GM12878 (cell line): ENCODE measurements at regions not wholly inside any gene's neighbourhood (a gene's known extent, or its start where the extent isn't known, plus 50 kb on each side); places are given as distances from the start of the nearest gene placed in this dataset.

Source experiments
- ATAC-seq: fragments of 200-7000 bp; cut with Tn5 transposase; 3 replicates; pipeline ENCODE4 v1.9.1; 2020; ENCODE audit warnings: mild to moderate bottlenecking, moderate library complexity
- BruUV-seq: library from RNA; stranded (reverse); fragments of 400-500 nt; replicated peaks from 2 replicates; lab custom pipeline; 2021; lab: Mats Ljungman, UMichigan
- CTCF ChIA-PET: fragments of 300-600 bp; sonication (Branson Sonifier 250); formaldehyde crosslinking; extraction: SDS; loops from one replicate; lab custom pipeline; 2021; ENCODE audit warnings: inconsistent platforms; lab: Yijun Ruan, JAX
- POLR2A ChIA-PET: fragments of 350-600 bp; formaldehyde crosslinking; extraction: SDS; loops from one replicate; lab custom pipeline; 2021; ENCODE audit warnings: inconsistent platforms; lab: Charles Lee
- RAD21 ChIA-PET: fragments of 300-600 bp; sonication (Branson Sonifier 250); formaldehyde crosslinking; loops from one replicate; lab custom pipeline; 2023; ENCODE audit warnings: antibody characterized with exemption; ENCODE audit not compliant: unreplicated experiment; lab: Charles Lee
- SMC1A ChIA-PET: fragments of 300-600 bp; sonication (Branson Sonifier 250); formaldehyde crosslinking; loops from one replicate; lab custom pipeline; 2023; ENCODE audit not compliant: unreplicated experiment, uncharacterized antibody; lab: Charles Lee
- DNase-seq: peaks from one replicate; pipeline ENCODE4 v3.0.0-alpha.2; 2011; ENCODE audit warnings: low read depth, low spot score
- FAIRE-seq: peaks from 3 replicates; lab custom pipeline; 2011; peaks lifted over from hg19 to GRCh38; lab: Jason Lieb, UNC
- H2AFZ ChIP-seq: 2 replicates; pipeline ENCODE4 v1.6.0; 2011; ENCODE audit warnings: low read depth, low read length, control low read depth; ENCODE audit not compliant: control insufficient read depth
- H3K27ac ChIP-seq: 2 replicates; pipeline ENCODE4 v1.5.1; 2011; ENCODE audit warnings: control low read depth; ENCODE audit not compliant: control insufficient read depth, insufficient read depth
- H3K27me3 ChIP-seq, 2 experiments: replicated peaks in 1 of 2; 2 replicates each; pipeline versions ENCODE4 v1.6.0 to v1.6.1; 2011; ENCODE audit warnings: low read length in 1 of 2; ENCODE audit not compliant: control insufficient read depth in 2 of 2, insufficient read depth in 2 of 2
- H3K36me3 ChIP-seq, 2 experiments: 2 replicates each; pipeline ENCODE4 v1.5.1; 2011; ENCODE audit warnings: low read length in 1 of 2; ENCODE audit not compliant: control insufficient read depth in 2 of 2, insufficient read depth in 2 of 2
- H3K4me1 ChIP-seq: 2 replicates; pipeline ENCODE4 v1.6.1; 2011; ENCODE audit warnings: mild to moderate bottlenecking, low read length, moderate library complexity, mixed read lengths; ENCODE audit not compliant: control insufficient read depth, insufficient read depth
- H3K4me2 ChIP-seq: 2 replicates; pipeline ENCODE4 v1.6.0; 2011; ENCODE audit warnings: control low read depth; ENCODE audit not compliant: control insufficient read depth, insufficient read depth
- H3K4me3 ChIP-seq: fragments of 200-600 bp; sonication (generic); 2 replicates; pipeline ENCODE4 v1.5.1; 2016
- H3K79me2 ChIP-seq: 2 replicates; pipeline ENCODE4 v1.6.0; 2011; ENCODE audit warnings: low read length; ENCODE audit not compliant: control insufficient read depth, insufficient read depth
- H3K9ac ChIP-seq: 2 replicates; pipeline ENCODE4 v1.8.0; 2011; ENCODE audit warnings: low read length, control low read depth, mixed read lengths; ENCODE audit not compliant: control insufficient read depth, insufficient read depth
- H3K9me3 ChIP-seq: replicated peaks from 3 replicates; pipeline ENCODE4 v1.5.1; 2011; ENCODE audit warnings: mild to moderate bottlenecking, low read length; ENCODE audit not compliant: control insufficient read depth, insufficient read depth
- H4K20me1 ChIP-seq: 2 replicates; pipeline ENCODE4 v1.6.0; 2011; ENCODE audit not compliant: control insufficient read depth, insufficient read depth
- BRCA1 ChIP-seq: IDR thresholded peaks from 2 replicates; pipeline ENCODE4 v1.6.1; 2011; ENCODE audit warnings: low read depth, low read length, improper control_type of control experiment
- CHD1 ChIP-seq: IDR thresholded peaks from 2 replicates; pipeline ENCODE4 v1.6.1; 2012; ENCODE audit warnings: low read depth, low read length, improper control_type of control experiment
- CHD4 ChIP-seq: fragments of 200-600 bp; sonication (generic); IDR thresholded peaks from 2 replicates; pipeline ENCODE4 v1.6.1; 2016; ENCODE audit warnings: mild to moderate bottlenecking
- CREM ChIP-seq: IDR thresholded peaks from 2 replicates; pipeline ENCODE4 v1.6.1; 2014; ENCODE audit warnings: antibody characterized with exemption, low read depth
- ELK1 ChIP-seq: IDR thresholded peaks from 2 replicates; pipeline ENCODE4 v1.6.1; 2012; ENCODE audit warnings: low read depth, low read length, improper control_type of control experiment
- FOXM1 ChIP-seq: IDR thresholded peaks from 2 replicates; pipeline ENCODE4 v1.6.1; 2012; ENCODE audit warnings: low read depth, mild to moderate bottlenecking, inconsistent platforms, low read length, moderate library complexity
- IRF4 ChIP-seq: IDR thresholded peaks from 2 replicates; pipeline ENCODE4 v1.6.1; 2011; ENCODE audit warnings: low read depth, low read length
- JUNB ChIP-seq: IDR thresholded peaks from 2 replicates; pipeline ENCODE4 v1.6.1; 2016; ENCODE audit warnings: antibody characterized with exemption, mild to moderate bottlenecking
- MAX ChIP-seq: IDR thresholded peaks from 2 replicates; pipeline ENCODE4 v1.6.1; 2012; ENCODE audit warnings: low read depth, low read length, improper control_type of control experiment
- NR2C2 ChIP-seq: IDR thresholded peaks from 2 replicates; pipeline ENCODE4 v1.6.1; 2011; ENCODE audit warnings: borderline replicate concordance, low read depth; ENCODE audit not compliant: control insufficient read depth, insufficient read length
- PAX5 ChIP-seq: IDR thresholded peaks from 2 replicates; pipeline ENCODE4 v1.6.1; 2011; ENCODE audit warnings: low read depth, low read length, borderline replicate concordance
- PAX8 ChIP-seq: fragments of 450-650 bp; IDR thresholded peaks from 2 replicates; pipeline ENCODE4 v1.6.1; 2017; ENCODE audit warnings: mild to moderate bottlenecking, moderate library complexity
- PML ChIP-seq: IDR thresholded peaks from 2 replicates; pipeline ENCODE4 v1.6.1; 2012; ENCODE audit warnings: low read length, inconsistent platforms
- PRDM15 ChIP-seq: fragments of 450-650 bp; formaldehyde crosslinking; IDR thresholded peaks from 2 replicates; pipeline ENCODE4 v1.4.0; 2020; ENCODE audit warnings: mild to moderate bottlenecking, moderate library complexity
- RFX5 ChIP-seq: IDR thresholded peaks from 2 replicates; pipeline ENCODE4 v1.6.1; 2011; ENCODE audit warnings: low read depth, low read length, improper control_type of control experiment
- SIX5 ChIP-seq: IDR thresholded peaks from 2 replicates; pipeline ENCODE4 v1.6.1; 2011; ENCODE audit warnings: mild to moderate bottlenecking, low read depth, low read length, moderate library complexity; ENCODE audit not compliant: severe bottlenecking
- SMAD5 ChIP-seq: IDR thresholded peaks from 2 replicates; pipeline ENCODE4 v1.6.1; 2016; ENCODE audit warnings: antibody characterized with exemption, low read depth
- SRF ChIP-seq, 2 experiments: IDR thresholded peaks; 2 replicates each; pipeline ENCODE4 v1.6.1; 2011; ENCODE audit warnings: low read depth in 2 of 2, low read length in 2 of 2, mild to moderate bottlenecking in 1 of 2, moderate library complexity in 1 of 2
- TBL1XR1 ChIP-seq: IDR thresholded peaks from 2 replicates; pipeline ENCODE4 v1.6.1; 2012; ENCODE audit warnings: low read depth, low read length, improper control_type of control experiment
- TCF3 ChIP-seq: IDR thresholded peaks from 2 replicates; pipeline ENCODE4 v1.6.1; 2012; ENCODE audit warnings: low read depth, mild to moderate bottlenecking, low read length, borderline replicate concordance; ENCODE audit not compliant: insufficient read depth
- WGBS: methylation state at CpG from one replicate; pipeline ENCODE4 v1.1.6; 2016; ENCODE audit warnings: low lambda C conversion rate; ENCODE audit not compliant: insufficient replicate concordance, insufficient coverage; ENCODE audit errors: missing lambda C conversion rate; 5-methylcytosine and 5-hydroxymethylcytosine counted together
- in situ Hi-C: fragments of 300-500 bp; cut with MboI; formaldehyde crosslinking; loops from 9 replicates; pipeline ENCODE4 v1.14.3; 2018; ENCODE audit warnings: mixed read lengths
- intact Hi-C: fragments of 100-400 bp; cut with micrococcal nuclease; formaldehyde crosslinking; loops from one replicate; pipeline ENCODE4 v1.14.2; 2022; ENCODE audit not compliant: unreplicated experiment

GRCh38 chr2:220033546-220033945, 406.1 kb downstream of the SLC4A3 start:
- H4K20me1 ChIP-seq, result no peaks in the 10 kb centered on the region
- ChIA-PET RAD21 (no interaction called here), SMC1A (no interaction called here), POLR2A (no interaction called here), CTCF (no interaction called here)
- in situ Hi-C loops (no loop called here), intact Hi-C loops (no loop called here)
- no peak overlapping the region for H3K9ac ChIP-seq
- H2AFZ ChIP-seq, result no peak overlapping the region
- 26% methylated on average over 1 of the region's 1 CpG for WGBS
- no peaks in the 10 kb centered on the region for H3K4me1 ChIP-seq
- DNase-seq (no peak), FAIRE-seq (no peak), ATAC-seq (no peak)
- no peak overlapping the region for H3K4me2 ChIP-seq
- no peaks in the 10 kb centered on the region for H3K9me3 ChIP-seq
- H3K27me3 ChIP-seq, result no peaks in the 10 kb centered on the region
- no peaks in the 10 kb centered on the region for H3K79me2 ChIP-seq
- H3K4me3 ChIP-seq, result no peak overlapping the region
- H3K36me3 ChIP-seq, result no peaks in the 10 kb centered on the region
- no TSS peak for BruUV-seq
- no peak overlapping the region for H3K27ac ChIP-seq
- TF ChIP-seq CHD4 (no peak), RFX5 (no peak), PML (no peak), TBL1XR1 (no peak), BRCA1 (no peak), CHD1 (no peak), FOXM1 (no peak), PRDM15 (CRISPR knock-in tag) (no peak), TCF3 (no peak), SRF (IDR thresholded peaks at IDR 0.05; ENCODE audit: low read depth in 2 of 2, low read length in 2 of 2) (no peak), SIX5 (no peak), PAX5 (no peak), SMAD5 (no peak), IRF4 (no peak), NR2C2 (no peak), JUNB (no peak), PAX8 (no peak), ELK1 (no peak), CREM (no peak), MAX (no peak)
